HG03095 (cell line): ENCODE measurements at regions not wholly inside any gene's neighbourhood (a gene's known extent, or its start where the extent isn't known, plus 50 kb on each side); places are given as distances from the start of the nearest gene placed in this dataset.

Experiments used
- ATAC-seq: cut with Tn5 transposase; IDR thresholded peaks from one replicate; pipeline ENCODE4 v1.9.1; 2021; ENCODE audit warnings: moderate library complexity; ENCODE audit not compliant: unreplicated experiment

- ATAC-seq = no peak
Measured at GRCh38 chr15:60204131-60204885, 193.5 kb downstream of the ANXA2 start.

- no peak for ATAC-seq
Measured at GRCh38 chr15:60208709-60209108, 189.1 kb downstream of the ANXA2 start.

GRCh38 chr15:60212536-60212935, 185.2 kb downstream of the ANXA2 start:
- ATAC-seq = no peak

- ATAC-seq = no peak
Measured at GRCh38 chr15:60213377-60214000, 184.3 kb downstream of the ANXA2 start.

- no peak for ATAC-seq
Measured at GRCh38 chr15:60214201-60214600, 183.6 kb downstream of the ANXA2 start.

GRCh38 chr15:60215225-60215963, 182.4 kb downstream of the ANXA2 start:
- ATAC-seq = no peak

- ATAC-seq = no peak
Measured at GRCh38 chr15:60217161-60217560, 180.6 kb downstream of the ANXA2 start.

GRCh38 chr15:60218256-60218655, 179.5 kb downstream of the ANXA2 start:
- no peak for ATAC-seq

GRCh38 chr15:60219866-60220265, 177.9 kb downstream of the ANXA2 start:
- no peak for ATAC-seq

GRCh38 chr15:60221356-60221755, 176.4 kb downstream of the ANXA2 start:
- ATAC-seq = no peak

- ATAC-seq = no peak
Measured at GRCh38 chr15:60222404-60222803, 175.4 kb downstream of the ANXA2 start.

GRCh38 chr15:60223176-60223575, 174.6 kb downstream of the ANXA2 start:
- no peak for ATAC-seq

- ATAC-seq = no peak
Measured at GRCh38 chr15:60226924-60227323, 170.9 kb downstream of the ANXA2 start.

GRCh38 chr15:60228101-60228500, 169.7 kb downstream of the ANXA2 start:
- ATAC-seq = no peak

- ATAC-seq = no peak
Measured at GRCh38 chr15:60228619-60229018, 169.2 kb downstream of the ANXA2 start.

- ATAC-seq = no peak
Measured at GRCh38 chr15:60235951-60236710, 161.7 kb downstream of the ANXA2 start.

GRCh38 chr15:60237446-60237845, 160.3 kb downstream of the ANXA2 start:
- ATAC-seq = no peak

GRCh38 chr15:60243769-60244168, 154.0 kb downstream of the ANXA2 start:
- no peak for ATAC-seq

- ATAC-seq = no peak
Measured at GRCh38 chr15:60244813-60245212, 153.0 kb downstream of the ANXA2 start.

GRCh38 chr15:60250316-60250715, 147.5 kb downstream of the ANXA2 start:
- no peak for ATAC-seq
